Endothelial cell of umbilical vein (primary cell): ENCODE measurements at regions not wholly inside any gene's neighbourhood (a gene's known extent, or its start where the extent isn't known, plus 50 kb on each side); places are given as distances from the start of the nearest gene placed in this dataset.

Source experiments
- BruUV-seq: library from RNA; stranded (reverse); fragments of 400-500 nt; replicated peaks from 2 replicates; lab custom pipeline; 2021; lab: Mats Ljungman, UMichigan
- CTCF ChIA-PET: fragments of 300-600, 350-600 bp; sonication (Branson Sonifier 250); formaldehyde crosslinking; loops from one replicate; lab custom pipeline; 2021; ENCODE audit warnings: antibody characterized with exemption, inconsistent platforms; lab: Charles Lee
- POLR2A ChIA-PET: fragments of 300-600, 350-600 bp; sonication (Branson Sonifier 250); formaldehyde crosslinking; loops from one replicate; lab custom pipeline; 2021; ENCODE audit warnings: antibody characterized with exemption, inconsistent platforms; lab: Charles Lee
- DNase-seq: peaks from one replicate; pipeline ENCODE4 v3.0.0-alpha.2; 2011; ENCODE audit warnings: low read depth, low spot score
- FAIRE-seq: peaks from 2 replicates; lab custom pipeline; 2011; peaks lifted over from hg19 to GRCh38; lab: Jason Lieb, UNC
- H2AFZ ChIP-seq: 2 replicates; pipeline ENCODE4 v1.6.0; 2012; ENCODE audit warnings: low read depth, low read length, control low read depth, inconsistent platforms
- H3K27ac ChIP-seq: 2 replicates; pipeline ENCODE4 v1.5.1; 2011; ENCODE audit warnings: low read depth, mild to moderate bottlenecking, control low read depth, low read length, moderate library complexity; ENCODE audit not compliant: insufficient read depth
- H3K27me3 ChIP-seq, 2 experiments: 2 replicates each; pipeline versions ENCODE4 v1.6.0 to v1.6.1; 2011; ENCODE audit warnings: low read length in 2 of 2, mixed read lengths in 1 of 2; ENCODE audit not compliant: control insufficient read depth in 2 of 2, insufficient read depth in 2 of 2
- H3K36me3 ChIP-seq, 2 experiments: 2 replicates in 1 of 2; 3 replicates in 1 of 2; pipeline ENCODE4 v1.5.1; 2011; ENCODE audit warnings: low read length in 2 of 2, mild to moderate bottlenecking in 1 of 2, moderate library complexity in 1 of 2; ENCODE audit not compliant: control insufficient read depth in 2 of 2, insufficient read depth in 2 of 2; ENCODE audit errors: extremely low read depth in 1 of 2
- H3K4me1 ChIP-seq: 3 replicates; pipeline ENCODE4 v1.5.1; 2011; ENCODE audit warnings: mild to moderate bottlenecking, low read length; ENCODE audit not compliant: control insufficient read depth, insufficient read depth; ENCODE audit errors: extremely low read depth
- H3K4me2 ChIP-seq: 2 replicates; pipeline ENCODE4 v1.6.1; 2011; ENCODE audit warnings: low read length, control low read depth, mixed read lengths; ENCODE audit not compliant: insufficient read depth
- H3K4me3 ChIP-seq, 3 experiments: fragments of 200-600 bp in 1 of 3; sonication (generic), shearing (Covaris generic) in 1 of 3; replicated peaks in 1 of 3; 2 replicates each; pipeline ENCODE4 v1.5.1; 2011 to 2016; ENCODE audit warnings: control low read depth in 3 of 3, low read length in 3 of 3, mild to moderate bottlenecking in 2 of 3, inconsistent platforms in 1 of 3, low read depth in 1 of 3, moderate library complexity in 1 of 3; ENCODE audit not compliant: insufficient read depth in 1 of 3
- H3K79me2 ChIP-seq: 2 replicates; pipeline ENCODE4 v1.6.0; 2012; ENCODE audit warnings: low read length, inconsistent platforms; ENCODE audit not compliant: control insufficient read depth, insufficient read depth
- H3K9ac ChIP-seq: replicated peaks from 2 replicates; pipeline ENCODE3; 2011; ENCODE audit warnings: low read length, control low read depth; ENCODE audit not compliant: insufficient read depth; ENCODE audit errors: extremely low read depth
- H3K9me1 ChIP-seq: replicated peaks from 3 replicates; pipeline ENCODE4 v1.6.0; 2011; ENCODE audit warnings: mild to moderate bottlenecking, low read length; ENCODE audit not compliant: control insufficient read depth, insufficient read depth; ENCODE audit errors: extremely low read depth
- H3K9me3 ChIP-seq: replicated peaks from 2 replicates; pipeline ENCODE4 v1.5.1; 2012; ENCODE audit warnings: low read length, inconsistent platforms; ENCODE audit not compliant: control insufficient read depth, insufficient read depth
- H4K20me1 ChIP-seq: replicated peaks from 2 replicates; pipeline ENCODE3; 2011; ENCODE audit warnings: mild to moderate bottlenecking, low read length; ENCODE audit not compliant: control insufficient read depth, insufficient read depth; ENCODE audit errors: extremely low read depth
- EZH2 ChIP-seq: IDR thresholded peaks from 2 replicates; pipeline ENCODE4 v1.6.1; 2012; ENCODE audit warnings: borderline replicate concordance, low read depth, mild to moderate bottlenecking, moderate library complexity, low read length, inconsistent platforms; ENCODE audit not compliant: severe bottlenecking
- FOS ChIP-seq: IDR thresholded peaks from 2 replicates; pipeline ENCODE4 v1.6.1; 2011; ENCODE audit warnings: mild to moderate bottlenecking, low read length, moderate library complexity, borderline replicate concordance; ENCODE audit not compliant: insufficient read depth
- GATA2 ChIP-seq: IDR thresholded peaks from 2 replicates; pipeline ENCODE4 v1.7.0; 2011; ENCODE audit warnings: low read depth, mild to moderate bottlenecking, moderate library complexity, mixed read lengths, low read length; ENCODE audit not compliant: insufficient read length, insufficient read depth
- JUN ChIP-seq: IDR thresholded peaks from 2 replicates; pipeline ENCODE4 v1.6.1; 2011; ENCODE audit warnings: borderline replicate concordance, low read depth; ENCODE audit not compliant: insufficient read length, insufficient read depth
- MYC ChIP-seq: IDR thresholded peaks from one replicate; pipeline ENCODE4 v1.6.1; 2011; ENCODE audit warnings: mild to moderate bottlenecking, low read depth, low read length
- POLR2A ChIP-seq: IDR thresholded peaks from 2 replicates; pipeline ENCODE4 v1.6.1; 2012; ENCODE audit warnings: low read depth, mild to moderate bottlenecking, control low read depth, low read length
- POLR2AphosphoS5 ChIP-seq: IDR thresholded peaks from 2 replicates; pipeline ENCODE4 v1.6.1; 2012; ENCODE audit warnings: low read depth, mild to moderate bottlenecking, control low read depth, low read length, moderate library complexity; ENCODE audit not compliant: insufficient read depth
- dilution Hi-C: fragments of 300-500 bp; cut with MboI; formaldehyde crosslinking; loops from one replicate; pipeline ENCODE4 v1.15.0; 2019; ENCODE audit warnings: low sequenced_read_pairs; ENCODE audit not compliant: extremely low pct_ligation_motif_present
- intact Hi-C: fragments of 100-400 bp; cut with micrococcal nuclease; formaldehyde crosslinking; loops from one replicate; pipeline ENCODE4 v1.10.0; 2022
- TF ChIP-seq, protein P1 (sequence below): IDR thresholded peaks from 2 replicates; pipeline ENCODE4 v1.6.1; 2011; ENCODE audit not compliant: insufficient read depth, insufficient read length
- TF ChIP-seq, protein P2 (sequence below), 2 donors: IDR thresholded peaks; 1 replicate in 1 of 2; 2 replicates in 1 of 2; pipeline ENCODE4 v1.5.1; 2011; ENCODE audit warnings: low read length in 2 of 2, mild to moderate bottlenecking in 2 of 2, moderate library complexity in 2 of 2, control low read depth in 1 of 2, inconsistent platforms in 1 of 2, low read depth in 1 of 2; ENCODE audit not compliant: insufficient read depth in 1 of 2; ENCODE audit errors: extremely low read depth in 1 of 2

DNA sequence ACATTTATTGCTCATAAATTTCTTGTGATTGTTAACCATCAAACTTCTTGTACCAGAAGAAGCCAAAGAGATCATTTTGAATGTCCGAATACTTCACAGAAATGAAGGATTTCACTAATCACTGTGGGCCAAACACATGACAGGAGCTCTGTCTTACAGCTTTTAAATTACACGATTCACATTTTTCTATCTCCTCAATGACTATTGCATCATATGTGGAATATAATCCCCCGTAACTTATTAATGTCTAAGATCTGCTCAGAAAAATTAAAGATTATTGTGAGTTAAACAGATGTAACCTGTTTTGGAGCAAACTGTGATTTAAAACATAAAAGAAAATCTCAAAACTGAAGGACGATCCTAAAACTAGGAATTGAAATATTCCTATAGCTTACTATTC is 645.2 kb upstream of the COX7C start:
- Histone ChIP-seq H3K4me3 (no peak overlapping the region), H3K4me2 (no peak overlapping the region), H3K79me2 (no peaks in the 10 kb centered on the region), H3K4me1 (no peaks in the 10 kb centered on the region), H3K9me1 (no peaks in the 10 kb centered on the region), H3K27ac (no peak overlapping the region), H3K27me3 (no peaks in the 10 kb centered on the region), H3K9me3 (peaks cover 1% of the 10 kb centered on the region), H2AFZ (no peak overlapping the region), H4K20me1 (no peaks in the 10 kb centered on the region), H3K36me3 (no peaks in the 10 kb centered on the region), H3K9ac (no peak overlapping the region)
- dilution Hi-C loops (no loop called here), intact Hi-C loops (no loop called here)
- DNase-seq = no peak
- POLR2A ChIA-PET = no interaction called here
- TF ChIP-seq JUN (no peak), FOS (no peak), MYC (no peak), GATA2 (no peak), POLR2A (no peak), POLR2AphosphoS5 (no peak), EZH2 (no peak)
- TF ChIP-seq, protein P1, sequence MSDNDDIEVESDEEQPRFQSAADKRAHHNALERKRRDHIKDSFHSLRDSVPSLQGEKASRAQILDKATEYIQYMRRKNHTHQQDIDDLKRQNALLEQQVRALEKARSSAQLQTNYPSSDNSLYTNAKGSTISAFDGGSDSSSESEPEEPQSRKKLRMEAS = no peak
- TF ChIP-seq, protein P2, sequence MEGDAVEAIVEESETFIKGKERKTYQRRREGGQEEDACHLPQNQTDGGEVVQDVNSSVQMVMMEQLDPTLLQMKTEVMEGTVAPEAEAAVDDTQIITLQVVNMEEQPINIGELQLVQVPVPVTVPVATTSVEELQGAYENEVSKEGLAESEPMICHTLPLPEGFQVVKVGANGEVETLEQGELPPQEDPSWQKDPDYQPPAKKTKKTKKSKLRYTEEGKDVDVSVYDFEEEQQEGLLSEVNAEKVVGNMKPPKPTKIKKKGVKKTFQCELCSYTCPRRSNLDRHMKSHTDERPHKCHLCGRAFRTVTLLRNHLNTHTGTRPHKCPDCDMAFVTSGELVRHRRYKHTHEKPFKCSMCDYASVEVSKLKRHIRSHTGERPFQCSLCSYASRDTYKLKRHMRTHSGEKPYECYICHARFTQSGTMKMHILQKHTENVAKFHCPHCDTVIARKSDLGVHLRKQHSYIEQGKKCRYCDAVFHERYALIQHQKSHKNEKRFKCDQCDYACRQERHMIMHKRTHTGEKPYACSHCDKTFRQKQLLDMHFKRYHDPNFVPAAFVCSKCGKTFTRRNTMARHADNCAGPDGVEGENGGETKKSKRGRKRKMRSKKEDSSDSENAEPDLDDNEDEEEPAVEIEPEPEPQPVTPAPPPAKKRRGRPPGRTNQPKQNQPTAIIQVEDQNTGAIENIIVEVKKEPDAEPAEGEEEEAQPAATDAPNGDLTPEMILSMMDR (IDR thresholded peaks at IDR 0.05; ENCODE audit: extremely low read depth in 1 of 2, insufficient read depth in 1 of 2, low read depth in 1 of 2, low read length in 2 of 2) = no peak
- no peak for FAIRE-seq
- BruUV-seq = no TSS peak
- CTCF ChIA-PET = no interaction called here
